ENCODE measurements at regions not wholly inside any gene's neighbourhood (a gene's known extent, or its start where the extent isn't known, plus 50 kb on each side); places are given as distances from the start of the nearest gene placed in this dataset.

DNA sequence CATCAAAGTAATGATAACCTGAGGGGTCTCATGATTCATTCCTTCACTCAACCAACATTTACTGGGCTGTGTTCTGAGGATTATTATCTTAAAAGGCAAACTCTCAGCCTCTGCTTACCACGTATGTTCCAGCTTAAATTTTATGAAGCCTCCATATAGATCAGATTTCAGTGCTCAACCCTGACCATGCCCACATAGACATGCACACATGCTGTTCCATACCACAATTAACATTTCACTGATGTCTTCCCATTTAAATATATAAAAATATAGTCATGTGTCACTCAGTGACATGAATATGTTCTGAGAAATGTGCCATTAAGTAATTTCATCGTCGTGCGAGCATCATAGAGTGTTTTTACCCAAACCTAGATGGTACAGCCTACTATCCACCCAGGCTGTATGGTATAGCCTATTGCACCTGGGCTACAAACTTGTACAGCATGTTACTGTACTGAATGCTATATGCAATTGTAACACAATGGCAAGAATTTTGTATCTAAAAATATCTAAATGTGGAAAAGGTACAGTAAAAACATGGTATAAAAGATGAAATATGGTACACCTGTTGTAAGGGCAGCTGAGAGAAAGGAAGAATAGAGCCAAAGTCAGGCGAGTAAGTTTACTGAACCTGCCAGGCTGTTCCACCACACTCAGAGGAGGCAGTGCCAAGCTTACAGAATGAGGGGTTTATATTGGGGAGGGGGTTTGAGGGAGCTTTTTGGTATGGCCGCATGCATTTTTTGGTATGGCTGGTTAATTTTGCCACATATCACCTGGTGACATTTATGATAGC is 134.7 kb upstream of the ETV3 start:
- no peak overlapping the region for H2AFZ ChIP-seq
- H3K27me3 ChIP-seq (ENCODE audit: control insufficient read depth, insufficient read depth, low read length), result no peaks in the 10 kb centered on the region
- H3K4me3 ChIP-seq (ENCODE audit: low read depth, low read length), result no peak overlapping the region
- H3K9ac ChIP-seq, result no peak overlapping the region
- H3K9me3 ChIP-seq (ENCODE audit: control insufficient read depth, low read length), result no peaks in the 10 kb centered on the region
- no peaks in the 10 kb centered on the region for H3K36me3 ChIP-seq (ENCODE audit: control insufficient read depth, insufficient read depth, low read length)
- H3K27ac ChIP-seq, result no peak overlapping the region
- no peaks in the 10 kb centered on the region for H3K4me1 ChIP-seq
- TF ChIP-seq CTCF (IDR thresholded peaks at IDR 0.05), result no peak
- H3K79me2 ChIP-seq, result no peaks in the 10 kb centered on the region
- no peak overlapping the region for H3K4me2 ChIP-seq (ENCODE audit: low read length)

GRCh38 chr1:157272264-157272663 is 134.1 kb upstream of the ETV3 start:
- H3K27me3 ChIP-seq (ENCODE audit: control insufficient read depth, insufficient read depth, low read length), result no peaks in the 10 kb centered on the region
- H3K9ac ChIP-seq, result no peak overlapping the region
- H3K27ac ChIP-seq, result no peak overlapping the region
- H3K79me2 ChIP-seq, result no peaks in the 10 kb centered on the region
- no peak overlapping the region for H2AFZ ChIP-seq
- no peak overlapping the region for H3K4me2 ChIP-seq (ENCODE audit: low read length)
- H3K4me3 ChIP-seq (ENCODE audit: low read depth, low read length), result no peak overlapping the region
- H3K36me3 ChIP-seq (ENCODE audit: control insufficient read depth, insufficient read depth, low read length), result no peaks in the 10 kb centered on the region
- no peaks in the 10 kb centered on the region for H3K9me3 ChIP-seq (ENCODE audit: control insufficient read depth, low read length)
- no peak for TF ChIP-seq CTCF (IDR thresholded peaks at IDR 0.05)
- no peaks in the 10 kb centered on the region for H3K4me1 ChIP-seq

- Histone ChIP-seq H3K36me3 (ENCODE audit: control insufficient read depth, insufficient read depth, low read length) (no peaks in the 10 kb centered on the region), H3K4me1 (no peaks in the 10 kb centered on the region), H3K79me2 (no peaks in the 10 kb centered on the region), H3K4me2 (ENCODE audit: low read length) (no peak overlapping the region), H2AFZ (no peak overlapping the region), H3K27ac (no peak overlapping the region), H3K9me3 (ENCODE audit: control insufficient read depth, low read length) (no peaks in the 10 kb centered on the region), H3K4me3 (ENCODE audit: low read depth, low read length) (no peak overlapping the region), H3K9ac (no peak overlapping the region), H3K27me3 (ENCODE audit: control insufficient read depth, insufficient read depth, low read length) (no peaks in the 10 kb centered on the region)
- no peak for TF ChIP-seq CTCF (IDR thresholded peaks at IDR 0.05)
Observed at GRCh38 chr1:157270705-157271274, 132.6 kb upstream of the ETV3 start.

- Histone ChIP-seq H3K27ac (no peak overlapping the region), H3K36me3 (ENCODE audit: control insufficient read depth, insufficient read depth, low read length) (no peaks in the 10 kb centered on the region), H3K4me3 (ENCODE audit: low read depth, low read length) (no peak overlapping the region), H3K9ac (no peak overlapping the region), H3K9me3 (ENCODE audit: control insufficient read depth, low read length) (no peaks in the 10 kb centered on the region), H3K4me2 (ENCODE audit: low read length) (no peak overlapping the region), H2AFZ (no peak overlapping the region), H3K79me2 (no peaks in the 10 kb centered on the region), H3K4me1 (no peaks in the 10 kb centered on the region), H3K27me3 (ENCODE audit: control insufficient read depth, insufficient read depth, low read length) (no peaks in the 10 kb centered on the region)
- no peak for TF ChIP-seq CTCF (IDR thresholded peaks at IDR 0.05)
Observed at GRCh38 chr1:157269656-157270375, 131.6 kb upstream of the ETV3 start.

Measured in parathyroid adenoma (tissue), 2 donors.